ENCODE measurements at regions not wholly inside any gene's neighbourhood (a gene's known extent, or its start where the extent isn't known, plus 50 kb on each side); places are given as distances from the start of the nearest gene placed in this dataset.
"Not testable (repeated sequence)": the region's sequence is repeated elsewhere in the genome, so short reads cannot be mapped to it uniquely, and the experiment has no call there.

GRCh38 chr10:28393956-28394568 is 91.2 kb upstream of the MPP7 start:
- DNase-seq = peak; percentile 6

GRCh38 chr10:28396331-28396730 is 93.5 kb upstream of the MPP7 start:
- DNase-seq = no peak

GRCh38 chr10:28397229-28397628 is 94.4 kb upstream of the MPP7 start:
- DNase-seq = no peak

DNA sequence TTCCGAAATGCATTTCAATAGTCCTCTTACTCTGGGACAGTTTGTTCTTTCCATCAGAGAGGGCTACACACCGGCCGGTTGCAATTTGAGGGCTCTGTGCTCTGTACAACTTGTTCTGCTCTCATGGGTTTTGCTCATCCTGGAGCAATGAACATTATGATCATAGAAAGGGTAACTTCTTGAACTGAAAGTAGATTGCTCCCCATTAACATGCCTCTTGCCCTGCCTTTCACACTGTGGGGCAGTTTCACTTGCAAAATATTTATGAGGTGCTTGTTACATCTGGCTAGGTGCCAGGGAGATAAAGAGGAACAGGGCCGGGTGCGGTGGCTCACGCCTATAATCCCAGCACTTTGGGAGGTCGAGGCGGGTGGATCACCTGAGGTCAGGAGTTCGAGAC is 97.3 kb upstream of the MPP7 start:
- no peak for DNase-seq

DNA sequence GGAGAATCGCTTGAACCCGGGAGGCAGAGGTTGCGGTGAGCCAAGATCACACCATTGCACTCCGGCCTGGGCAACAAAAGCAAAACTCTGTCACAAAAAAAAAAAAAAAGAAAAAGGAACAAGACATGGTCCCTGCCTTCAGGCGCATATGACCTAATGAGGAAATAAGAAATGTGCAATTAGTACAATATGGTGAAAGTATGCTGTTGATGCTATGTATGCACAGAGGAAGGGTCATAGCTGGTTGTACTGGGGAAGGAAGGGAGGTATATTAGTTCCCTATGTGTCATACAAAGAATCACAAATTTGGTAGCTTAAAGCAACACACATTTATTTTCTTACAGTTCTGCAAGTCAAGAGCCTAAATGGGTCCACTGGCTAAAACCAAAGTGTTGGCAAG is 97.8 kb upstream of the MPP7 start:
- no peak for DNase-seq

- DNase-seq = not testable (repeated sequence)
Observed at GRCh38 chr10:28402611-28403073, 99.8 kb upstream of the MPP7 start.

DNA sequence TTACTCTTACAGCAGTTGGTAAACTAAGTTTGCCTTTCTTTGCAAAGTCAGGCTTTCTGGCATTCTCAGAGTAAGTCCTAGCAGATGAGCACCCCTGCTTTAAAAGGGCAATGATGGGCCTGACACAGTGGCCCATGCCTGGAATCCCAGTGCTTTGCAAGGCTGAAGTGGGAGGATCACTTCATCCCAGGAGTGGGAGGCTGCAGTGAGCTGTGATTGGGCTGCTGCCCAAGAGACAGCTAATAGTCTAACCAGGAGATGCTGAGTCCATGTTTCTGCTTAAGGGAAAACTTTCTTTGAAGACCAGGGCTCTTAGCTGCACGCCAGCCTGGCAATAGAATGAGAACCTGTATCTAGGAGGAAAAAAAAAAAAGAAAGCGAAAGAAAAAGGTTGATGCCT is 100.2 kb upstream of the MPP7 start:
- no peak for DNase-seq

DNA sequence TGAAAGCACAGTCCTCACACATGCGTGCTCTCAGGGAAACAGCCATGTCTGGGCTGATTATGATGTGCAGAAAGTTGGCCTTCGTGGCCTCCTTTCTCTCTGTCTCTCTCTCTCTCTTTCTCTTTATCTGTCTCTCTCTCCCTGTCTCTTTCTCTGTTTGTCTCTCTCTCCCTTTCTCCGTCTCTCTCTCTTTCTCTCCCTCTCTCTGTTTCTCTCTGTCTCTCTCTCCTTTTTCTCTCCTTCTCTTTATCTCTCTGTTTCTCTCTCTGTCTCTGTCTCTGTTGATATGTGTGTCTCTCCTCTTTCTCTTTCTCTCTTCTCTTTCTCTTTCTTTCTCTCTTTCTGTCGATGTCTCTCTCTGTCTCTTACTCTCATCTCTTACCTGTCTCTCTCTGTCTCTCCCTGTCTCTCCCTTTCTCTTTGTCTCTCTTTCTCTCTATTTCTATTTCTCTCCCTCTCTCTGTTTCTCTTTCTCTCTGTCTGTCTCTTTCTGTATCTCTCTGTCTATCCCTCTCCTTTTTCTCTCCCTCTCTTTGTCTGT is 105.4 kb upstream of the MPP7 start:
- no peak for DNase-seq

GRCh38 chr10:28410420-28411135 is 107.7 kb upstream of the MPP7 start:
- no peak for DNase-seq

- no peak for DNase-seq
Observed at GRCh38 chr10:28411136-28411460, 108.2 kb upstream of the MPP7 start.

- DNase-seq = no peak
Observed at GRCh38 chr10:28411648-28412047, 108.8 kb upstream of the MPP7 start.

GRCh38 chr10:28418069-28418468 is 114.8 kb upstream of the WAC start:
- DNase-seq = no peak

- DNase-seq = no peak
Observed at GRCh38 chr10:28425422-28425821, 107.5 kb upstream of the WAC start.

- DNase-seq = no peak
Observed at GRCh38 chr10:28426392-28427159, 106.3 kb upstream of the WAC start.

- DNase-seq = no peak
Observed at GRCh38 chr10:28427376-28427775, 105.5 kb upstream of the WAC start.

GRCh38 chr10:28429045-28429444 is 103.9 kb upstream of the WAC start:
- DNase-seq = no peak

DNA sequence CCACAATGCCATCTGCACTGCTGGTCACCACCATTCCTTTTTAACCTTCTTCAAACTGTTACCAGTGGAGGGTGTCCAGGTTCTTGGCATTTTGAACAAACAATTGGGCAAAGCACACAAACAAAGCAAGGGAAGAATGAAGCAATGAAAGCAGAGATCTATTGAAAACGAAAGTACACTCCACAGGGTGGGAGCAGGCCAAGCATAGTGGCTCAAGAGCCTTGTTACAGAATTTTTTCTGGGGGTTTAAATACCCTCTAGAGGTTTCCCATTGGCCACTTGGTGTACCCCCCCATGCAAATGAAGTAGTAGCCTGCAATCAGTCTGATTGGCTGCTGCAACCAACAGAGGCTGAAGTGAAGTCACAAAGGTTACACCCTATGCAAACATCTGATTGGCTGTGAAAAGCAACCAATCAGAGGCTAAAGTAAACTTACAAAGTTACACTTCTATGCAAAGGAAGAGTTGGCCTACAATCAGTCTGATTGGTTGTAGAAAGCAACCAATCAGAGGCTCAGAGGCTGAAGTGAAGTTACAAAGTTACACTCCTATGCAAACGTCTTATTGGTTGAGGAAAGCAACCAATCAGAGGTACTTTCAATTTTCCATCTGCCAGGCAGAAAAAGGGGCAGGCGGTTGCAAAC is 103.2 kb upstream of the WAC start:
- DNase-seq = no peak

DNA sequence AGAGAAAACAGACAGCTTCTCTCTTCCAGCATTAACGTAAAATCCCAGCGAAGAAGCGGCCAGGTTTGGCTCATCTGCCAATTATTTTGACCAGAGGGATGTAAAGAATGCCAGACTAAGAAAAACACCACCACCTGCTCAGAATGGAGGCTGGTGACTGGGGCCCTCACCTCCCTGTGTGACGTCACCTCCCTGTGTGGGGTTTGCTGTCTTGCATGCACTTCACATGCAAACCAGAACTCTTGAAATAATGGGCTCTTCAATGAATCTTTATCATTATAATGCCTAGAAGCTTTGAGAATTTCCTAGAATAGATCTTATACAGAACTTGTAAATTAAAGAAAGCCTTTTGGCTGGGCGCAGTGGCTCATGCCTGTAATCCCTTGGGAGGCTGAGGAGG is 101.8 kb upstream of the WAC start:
- DNase-seq = no peak

DNA sequence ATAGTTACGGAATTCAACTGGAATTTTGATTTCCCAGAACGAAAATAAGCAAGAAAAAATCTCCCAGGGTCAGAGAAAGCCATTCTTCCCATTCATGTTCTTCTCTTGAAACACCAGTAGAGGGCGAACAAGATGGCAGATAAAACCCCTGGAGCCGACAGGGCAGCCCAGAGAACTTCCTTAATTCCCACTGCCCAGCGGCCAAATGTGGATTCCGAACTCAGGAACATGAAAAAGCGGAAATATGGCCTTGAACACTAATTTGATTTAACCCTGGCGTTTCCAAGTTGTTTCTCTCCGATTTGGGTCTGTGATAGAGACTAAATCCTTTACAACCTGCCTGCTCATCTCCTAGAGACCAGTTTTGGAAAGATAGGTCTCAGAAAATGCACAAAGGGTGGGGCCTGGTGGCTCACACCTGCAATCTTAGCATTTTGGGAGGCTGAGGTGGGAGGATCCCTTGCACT is 100.7 kb upstream of the WAC start:
- peak; percentile 62 for DNase-seq

GRCh38 chr10:28434063-28434462 is 98.9 kb upstream of the WAC start:
- DNase-seq = no peak

DNA sequence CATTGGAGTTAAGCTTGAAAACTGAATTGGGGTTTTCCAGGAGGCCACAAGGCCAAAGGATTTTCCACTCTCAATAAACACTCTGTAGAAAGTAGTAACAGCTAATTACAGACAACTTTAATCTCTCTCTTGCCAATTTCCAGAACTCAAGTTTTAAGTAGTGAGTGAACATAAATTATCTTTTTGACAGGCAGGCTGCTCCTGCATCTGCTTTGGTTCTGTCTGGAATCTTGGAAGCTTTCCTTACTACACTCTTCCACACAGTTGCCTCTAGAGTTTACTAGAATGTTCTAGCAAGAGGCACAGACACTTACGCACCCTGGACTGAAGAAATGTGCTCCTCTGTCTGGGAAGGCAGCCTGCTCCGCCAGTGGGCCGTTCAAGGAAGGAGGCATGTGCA is 90.5 kb upstream of the WAC start:
- no peak for DNase-seq

GRCh38 chr10:28444031-28444430 is 88.9 kb upstream of the WAC start:
- DNase-seq = no peak

- DNase-seq = no peak
Observed at GRCh38 chr10:28445516-28445915, 87.4 kb upstream of the WAC start.

All from amniotic stem cell (primary cell).